Activated CD4-positive, alpha-beta T cell treated with anti-CD3 and anti-CD28 coated beads, Interleukin-2, amount 50 U/mL, for 16 hours (primary cell): ENCODE measurements at regions not wholly inside any gene's neighbourhood (a gene's known extent, or its start where the extent isn't known, plus 50 kb on each side); places are given as distances from the start of the nearest gene placed in this dataset.

Experiments
- DNase-seq: peaks from one replicate; pipeline ENCODE4 v3.0.0-alpha.2; 2020

DNA sequence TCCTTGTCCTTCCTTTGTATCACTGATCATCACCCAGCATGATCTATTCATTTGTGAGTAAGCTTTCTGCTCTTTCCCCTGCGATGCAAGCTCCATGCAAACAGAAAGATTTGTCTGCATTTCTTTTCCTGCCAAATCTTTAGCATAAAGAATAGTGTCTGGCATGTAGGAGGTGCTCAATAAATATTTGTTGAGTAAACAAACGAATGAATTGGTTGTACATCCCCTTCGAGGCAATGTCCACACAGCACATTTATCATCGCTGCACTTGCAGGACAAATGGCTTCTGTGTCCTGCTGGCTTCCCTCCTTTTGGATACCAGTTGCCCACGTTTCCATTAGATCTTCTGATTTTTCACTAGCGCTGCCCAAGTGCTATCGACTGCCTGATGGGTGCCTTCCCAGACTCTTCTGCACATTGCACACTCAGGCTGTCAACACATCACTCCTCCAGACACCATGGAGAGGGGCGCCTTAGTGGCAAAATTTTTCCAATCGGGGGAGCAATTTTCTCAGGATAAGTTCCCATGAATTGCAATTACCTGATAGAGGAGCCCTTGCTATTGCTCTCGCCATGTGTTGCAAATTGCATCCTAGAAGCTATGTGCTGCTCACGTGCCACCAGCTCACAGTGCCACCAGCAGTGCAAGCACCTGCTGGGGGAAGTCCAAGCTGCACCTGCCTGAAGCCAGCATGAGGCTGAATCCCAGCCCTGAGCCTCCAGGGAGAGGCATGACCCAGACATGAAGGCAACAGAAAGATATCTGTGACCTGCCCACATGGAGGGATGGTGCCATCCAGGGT is 206.6 kb downstream of the KIF26A start:
- no peak for DNase-seq

DNA sequence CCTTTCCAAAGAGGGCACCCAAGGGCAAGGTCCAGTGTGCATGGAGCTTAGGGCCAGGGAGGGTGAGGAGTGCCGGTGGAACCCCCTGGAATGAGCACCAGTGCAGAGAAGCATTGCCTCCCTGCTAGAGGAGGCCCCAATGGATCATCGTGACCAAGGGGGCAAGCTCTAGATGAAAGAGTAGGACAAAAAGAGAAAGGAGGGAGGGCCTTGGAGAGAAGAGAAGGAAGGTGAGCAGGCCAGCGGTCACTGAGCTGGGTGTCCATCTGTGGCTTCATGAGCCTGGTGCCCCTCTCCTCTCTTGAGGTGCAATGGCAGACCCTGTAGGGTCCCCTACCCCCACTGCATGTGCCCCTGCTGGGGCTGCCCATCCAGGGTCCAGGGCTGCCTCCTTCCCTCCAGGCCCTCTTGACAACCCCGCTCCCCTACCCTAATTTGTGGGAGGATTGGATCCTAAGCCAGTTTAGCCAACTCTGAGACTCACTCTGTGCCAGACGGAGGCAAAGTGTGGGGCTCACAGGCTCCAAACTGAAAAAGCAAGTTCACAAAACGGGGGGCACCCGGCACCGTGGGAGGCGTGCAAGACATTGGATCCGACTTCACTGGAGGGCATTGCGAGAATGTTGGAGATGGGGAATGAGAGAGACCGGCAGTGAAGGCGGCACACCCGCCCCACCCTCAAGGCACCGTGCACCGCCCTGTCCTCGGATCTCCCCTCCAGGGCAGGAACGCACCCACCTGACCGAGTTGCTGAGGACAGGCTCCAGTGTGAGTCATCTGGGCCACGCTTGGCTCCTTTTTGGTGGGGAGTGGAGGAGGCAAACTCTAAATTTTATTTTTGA is 207.5 kb downstream of the KIF26A start:
- DNase-seq = no peak

DNA sequence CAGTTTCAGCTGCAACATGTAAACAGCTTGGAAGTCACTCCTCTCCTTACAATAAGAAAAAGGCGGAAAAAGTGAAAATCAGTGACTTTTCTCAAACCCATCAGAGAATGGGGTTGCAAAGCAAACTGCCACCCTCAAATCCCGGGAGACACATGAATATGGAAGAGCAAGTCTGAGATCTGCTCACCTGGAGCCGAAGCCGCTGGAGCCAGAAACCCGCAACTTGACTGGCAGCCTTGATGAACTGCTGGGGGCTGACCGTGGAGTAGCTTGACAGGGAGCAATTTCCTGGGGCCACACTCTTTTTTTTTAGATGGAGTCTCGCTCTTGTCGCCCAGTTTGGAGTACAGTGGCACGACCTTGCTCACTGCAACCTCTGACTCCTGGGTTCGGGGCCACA is 208.2 kb downstream of the KIF26A start:
- no peak for DNase-seq

- no peak for DNase-seq
Measured at GRCh38 chr14:104348741-104349140, 210.4 kb downstream of the KIF26A start.

DNA sequence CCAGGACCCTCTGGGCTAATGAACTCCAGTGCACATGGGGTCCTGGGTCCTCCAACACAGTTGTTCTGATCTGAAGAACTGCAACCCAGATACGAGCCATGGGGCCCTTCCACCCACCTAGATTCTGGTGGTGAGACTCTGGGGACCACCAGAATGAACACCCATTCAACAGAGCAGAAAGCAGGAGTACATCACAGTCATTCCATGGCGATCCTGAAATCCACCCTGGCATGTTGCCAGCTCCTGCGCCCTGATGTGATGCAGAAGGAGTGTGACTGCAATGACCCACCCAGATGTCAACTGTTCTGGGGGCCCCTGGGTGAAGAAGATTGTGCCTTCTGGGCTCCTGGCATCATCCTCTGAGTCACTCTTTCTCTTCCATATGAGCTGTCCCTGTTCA is 211.6 kb downstream of the KIF26A start:
- no peak for DNase-seq

- DNase-seq = no peak
Measured at GRCh38 chr14:104350463-104351185, 212.2 kb downstream of the KIF26A start.

DNA sequence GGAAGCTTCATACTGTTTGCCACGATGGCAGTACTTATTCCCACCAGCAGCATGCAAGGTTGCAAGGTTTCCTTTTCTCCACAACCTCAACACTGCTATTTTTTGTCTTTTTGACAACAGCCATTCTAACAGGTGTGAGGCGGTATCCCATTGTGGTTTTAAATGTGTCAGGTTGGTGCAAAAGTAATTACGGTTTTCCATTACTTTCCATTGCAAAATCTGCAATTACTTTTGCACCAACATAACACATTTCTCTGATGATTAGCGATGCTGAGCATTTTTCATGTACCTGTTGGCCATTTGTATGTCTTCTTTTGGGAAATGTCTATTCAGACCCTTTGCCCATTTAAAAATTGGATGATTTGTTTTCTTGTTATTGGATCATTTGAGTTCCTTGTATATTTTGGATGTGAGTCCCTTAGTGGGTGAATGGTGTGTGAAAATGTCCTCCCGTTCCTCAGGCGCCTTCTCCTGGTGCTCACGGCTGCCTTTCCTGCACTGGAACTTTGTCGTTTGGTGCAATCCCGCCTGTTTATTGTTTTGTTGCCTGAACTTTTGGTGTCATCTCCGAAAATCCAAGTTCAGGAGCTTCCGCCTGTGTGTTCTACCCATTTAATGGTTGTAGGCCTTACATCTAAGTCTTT is 213.6 kb downstream of the KIF26A start:
- no peak for DNase-seq

- no peak for DNase-seq
Measured at GRCh38 chr14:104352493-104353220, 214.3 kb downstream of the KIF26A start.

DNA sequence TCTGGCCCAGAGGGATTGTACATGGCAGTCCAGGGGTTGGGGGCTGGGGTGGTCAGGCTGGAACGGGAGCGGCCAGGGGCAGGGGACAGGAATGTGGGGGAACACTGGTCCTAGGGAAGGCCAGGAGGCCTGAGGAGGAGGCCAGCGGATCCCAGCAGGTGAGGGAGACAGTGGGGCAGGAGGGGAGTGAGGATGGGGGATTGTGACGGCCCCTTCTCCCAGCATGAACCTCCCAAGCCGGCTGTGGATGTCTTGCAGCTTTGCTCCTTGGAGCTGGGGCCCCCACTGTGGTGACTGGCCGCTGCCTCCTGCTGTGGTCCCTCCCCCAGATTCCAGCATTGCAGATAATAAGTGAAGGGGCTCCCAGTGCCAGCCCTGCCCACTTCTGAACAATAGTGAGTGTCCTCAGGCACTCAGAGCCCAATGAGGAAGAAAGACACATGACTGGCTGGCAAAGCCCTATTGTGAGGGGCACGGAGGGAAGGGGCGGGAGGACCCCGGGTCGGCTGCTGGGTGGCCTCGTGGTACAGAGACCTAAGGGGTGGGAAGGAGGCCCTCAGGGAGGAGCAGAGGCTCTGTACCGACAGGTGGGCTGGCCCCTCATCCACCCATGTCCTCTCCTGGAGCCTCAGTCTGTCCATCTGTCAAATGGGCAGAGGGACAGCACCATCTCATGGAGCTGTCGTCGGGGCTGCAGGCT is 215.0 kb downstream of the KIF26A start:
- DNase-seq = no peak

DNA sequence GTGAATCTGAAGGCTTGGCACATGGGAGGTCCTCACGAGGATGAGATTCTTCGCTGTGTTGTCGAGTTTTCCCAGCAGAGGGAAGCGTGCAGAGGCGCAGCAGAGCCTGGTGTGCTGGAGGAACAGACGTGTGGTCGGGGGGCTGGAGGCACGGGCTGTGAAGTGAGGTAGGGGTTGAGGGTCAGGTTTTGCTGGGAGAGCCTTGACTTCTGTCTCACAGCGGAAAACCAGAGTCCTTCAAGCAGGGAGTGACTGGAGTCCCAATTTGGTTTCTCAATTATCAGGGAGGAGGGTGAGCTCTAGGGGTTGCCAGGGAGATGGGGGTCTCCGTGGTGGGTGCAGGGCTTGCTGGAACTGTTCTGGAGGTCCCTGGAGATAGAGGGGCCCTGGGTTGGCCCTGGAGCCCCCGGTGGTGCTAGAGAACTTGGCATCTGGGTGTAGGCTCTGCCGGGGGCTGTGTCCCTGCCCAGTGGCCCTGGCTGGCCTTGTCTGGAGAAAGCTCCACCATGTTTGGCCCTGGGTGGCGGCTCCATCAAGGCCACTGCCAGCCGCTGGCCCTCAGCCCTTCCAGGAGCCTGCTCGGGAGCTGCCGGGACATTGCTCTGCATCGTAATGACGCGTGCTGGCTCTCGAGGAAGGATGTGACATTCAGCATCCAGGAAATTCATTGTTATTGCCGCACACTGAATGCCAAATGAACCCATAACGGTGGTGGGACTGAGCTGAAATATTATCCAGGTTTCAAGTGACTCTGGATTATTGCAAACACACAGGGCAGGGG is 215.7 kb downstream of the KIF26A start:
- DNase-seq = no peak

- no peak for DNase-seq
Measured at GRCh38 chr14:104355101-104356019, 217.0 kb downstream of the KIF26A start.

- DNase-seq = no peak
Measured at GRCh38 chr14:104356020-104356737, 217.8 kb downstream of the KIF26A start.

DNA sequence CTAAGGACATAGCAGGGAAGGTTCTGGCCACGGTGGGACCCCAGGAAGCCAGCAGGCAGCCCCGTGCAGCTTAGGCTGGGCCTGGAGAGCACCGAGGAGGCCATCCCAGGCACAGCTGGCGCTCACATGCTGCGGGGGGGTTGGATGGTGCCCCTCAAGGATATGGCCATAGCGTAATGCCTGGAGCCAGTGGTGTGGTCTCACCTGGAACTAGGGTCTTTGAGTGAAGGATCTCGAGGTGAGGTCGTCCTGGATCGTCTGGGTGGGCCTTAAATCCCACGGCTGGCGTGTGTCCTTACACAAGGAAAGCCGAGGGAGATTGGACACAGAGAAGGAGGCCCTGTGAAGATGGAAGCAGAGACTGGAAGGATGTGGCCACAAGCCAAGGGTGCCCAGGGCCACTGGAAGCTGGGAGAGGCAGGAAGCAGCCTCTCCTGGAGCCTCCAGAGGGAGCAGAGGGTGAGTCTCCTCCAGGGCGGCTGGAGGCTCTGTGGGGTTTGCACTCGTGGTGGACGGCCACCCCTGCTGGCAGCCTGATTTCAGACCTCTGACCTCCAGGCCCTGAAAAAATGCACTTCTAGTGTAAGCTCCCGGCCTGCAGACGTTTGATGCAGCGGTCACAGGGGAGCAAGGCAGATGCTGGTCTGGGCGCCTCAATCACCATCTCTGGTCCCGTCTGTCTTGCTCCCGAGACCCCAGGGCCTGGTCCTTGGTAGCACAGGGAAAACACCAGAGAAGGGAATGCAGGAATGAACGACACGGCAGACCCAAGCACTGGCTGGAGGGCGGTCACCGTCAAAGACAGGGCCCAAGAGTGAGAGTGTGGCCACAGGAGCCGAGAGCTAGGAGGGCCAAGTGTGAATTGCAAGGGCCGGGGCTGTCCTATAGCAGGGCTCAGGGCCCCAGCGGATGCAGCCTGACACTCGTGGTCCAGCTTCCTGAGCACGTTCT is 218.6 kb downstream of the KIF26A start:
- DNase-seq = no peak

DNA sequence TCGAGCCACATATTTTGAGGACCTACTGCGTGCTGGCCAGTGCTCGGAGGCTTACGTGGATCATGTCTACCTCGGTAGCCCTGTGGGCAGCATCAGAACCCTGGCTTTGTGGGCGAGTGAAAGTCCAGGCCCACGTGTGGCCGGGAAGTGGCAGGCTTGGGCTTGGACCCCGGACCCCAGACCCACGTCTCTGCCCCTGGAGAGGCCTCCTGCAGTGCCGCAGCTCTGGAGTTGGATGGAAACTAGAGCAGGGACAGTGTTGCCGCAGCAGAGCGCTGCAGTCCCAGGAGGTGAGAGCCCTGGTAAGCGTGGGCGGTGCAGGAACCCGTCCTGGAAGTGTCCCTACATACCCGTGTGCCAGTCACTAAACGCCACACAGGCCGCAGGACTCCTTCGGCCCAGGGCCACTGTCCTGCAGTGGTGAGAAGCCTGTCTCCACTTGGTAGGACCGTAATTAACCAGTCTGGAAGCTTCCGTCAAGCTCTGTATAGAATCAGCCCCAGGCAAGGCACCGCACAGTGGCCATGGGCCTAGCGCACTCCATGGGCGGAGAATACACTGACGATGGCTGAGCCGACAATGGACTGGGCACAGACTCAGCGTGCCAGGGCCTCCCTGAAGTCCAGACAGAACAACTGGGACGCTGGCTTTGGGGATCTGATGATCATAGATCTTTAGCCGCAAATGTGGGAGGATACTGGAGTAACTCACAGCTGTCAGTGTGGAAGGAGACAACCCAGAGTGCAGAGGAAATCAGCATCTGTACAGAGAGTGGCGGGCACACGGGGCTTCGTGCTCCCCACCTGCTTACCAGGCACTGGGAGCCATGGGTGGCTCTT is 219.5 kb downstream of the KIF26A start:
- no peak for DNase-seq

GRCh38 chr14:104358528-104359300 is 220.3 kb downstream of the KIF26A start:
- DNase-seq = no peak
